GM12878 (cell line): ENCODE measurements at regions not wholly inside any gene's neighbourhood (a gene's known extent, or its start where the extent isn't known, plus 50 kb on each side); places are given as distances from the start of the nearest gene placed in this dataset.

Experiments used
- ATAC-seq: fragments of 200-7000 bp; cut with Tn5 transposase; 3 replicates; pipeline ENCODE4 v1.9.1; 2020; ENCODE audit warnings: mild to moderate bottlenecking, moderate library complexity
- BruUV-seq: library from RNA; stranded (reverse); fragments of 400-500 nt; replicated peaks from 2 replicates; lab custom pipeline; 2021; lab: Mats Ljungman, UMichigan
- CTCF ChIA-PET: fragments of 300-600 bp; sonication (Branson Sonifier 250); formaldehyde crosslinking; extraction: SDS; loops from one replicate; lab custom pipeline; 2021; ENCODE audit warnings: inconsistent platforms; lab: Yijun Ruan, JAX
- POLR2A ChIA-PET: fragments of 350-600 bp; formaldehyde crosslinking; extraction: SDS; loops from one replicate; lab custom pipeline; 2021; ENCODE audit warnings: inconsistent platforms; lab: Charles Lee
- RAD21 ChIA-PET: fragments of 300-600 bp; sonication (Branson Sonifier 250); formaldehyde crosslinking; loops from one replicate; lab custom pipeline; 2023; ENCODE audit warnings: antibody characterized with exemption; ENCODE audit not compliant: unreplicated experiment; lab: Charles Lee
- SMC1A ChIA-PET: fragments of 300-600 bp; sonication (Branson Sonifier 250); formaldehyde crosslinking; loops from one replicate; lab custom pipeline; 2023; ENCODE audit not compliant: unreplicated experiment, uncharacterized antibody; lab: Charles Lee
- DNase-seq: peaks from one replicate; pipeline ENCODE4 v3.0.0-alpha.2; 2011; ENCODE audit warnings: low read depth, low spot score
- FAIRE-seq: peaks from 3 replicates; lab custom pipeline; 2011; peaks lifted over from hg19 to GRCh38; lab: Jason Lieb, UNC
- H2AFZ ChIP-seq: 2 replicates; pipeline ENCODE4 v1.6.0; 2011; ENCODE audit warnings: low read depth, low read length, control low read depth; ENCODE audit not compliant: control insufficient read depth
- H3K27ac ChIP-seq: 2 replicates; pipeline ENCODE4 v1.5.1; 2011; ENCODE audit warnings: control low read depth; ENCODE audit not compliant: control insufficient read depth, insufficient read depth
- H3K27me3 ChIP-seq, 2 experiments: replicated peaks in 1 of 2; 2 replicates each; pipeline versions ENCODE4 v1.6.0 to v1.6.1; 2011; ENCODE audit warnings: low read length in 1 of 2; ENCODE audit not compliant: control insufficient read depth in 2 of 2, insufficient read depth in 2 of 2
- H3K36me3 ChIP-seq, 2 experiments: 2 replicates each; pipeline ENCODE4 v1.5.1; 2011; ENCODE audit warnings: low read length in 1 of 2; ENCODE audit not compliant: control insufficient read depth in 2 of 2, insufficient read depth in 2 of 2
- H3K4me1 ChIP-seq: 2 replicates; pipeline ENCODE4 v1.6.1; 2011; ENCODE audit warnings: mild to moderate bottlenecking, low read length, moderate library complexity, mixed read lengths; ENCODE audit not compliant: control insufficient read depth, insufficient read depth
- H3K4me2 ChIP-seq: 2 replicates; pipeline ENCODE4 v1.6.0; 2011; ENCODE audit warnings: control low read depth; ENCODE audit not compliant: control insufficient read depth, insufficient read depth
- H3K4me3 ChIP-seq: fragments of 200-600 bp; sonication (generic); 2 replicates; pipeline ENCODE4 v1.5.1; 2016
- H3K79me2 ChIP-seq: 2 replicates; pipeline ENCODE4 v1.6.0; 2011; ENCODE audit warnings: low read length; ENCODE audit not compliant: control insufficient read depth, insufficient read depth
- H3K9ac ChIP-seq: 2 replicates; pipeline ENCODE4 v1.8.0; 2011; ENCODE audit warnings: low read length, control low read depth, mixed read lengths; ENCODE audit not compliant: control insufficient read depth, insufficient read depth
- H3K9me3 ChIP-seq: replicated peaks from 3 replicates; pipeline ENCODE4 v1.5.1; 2011; ENCODE audit warnings: mild to moderate bottlenecking, low read length; ENCODE audit not compliant: control insufficient read depth, insufficient read depth
- H4K20me1 ChIP-seq: 2 replicates; pipeline ENCODE4 v1.6.0; 2011; ENCODE audit not compliant: control insufficient read depth, insufficient read depth
- MEF2B ChIP-seq: fragments of 450-650 bp; IDR thresholded peaks from 2 replicates; pipeline ENCODE4 v1.6.1; 2018; ENCODE audit warnings: mild to moderate bottlenecking, moderate library complexity; ENCODE audit not compliant: partially characterized antibody, poor library complexity, severe bottlenecking
- NFYA ChIP-seq: IDR thresholded peaks from 2 replicates; pipeline ENCODE4 v1.6.1; 2011; ENCODE audit warnings: low read depth, mild to moderate bottlenecking, low read length, improper control_type of control experiment, borderline replicate concordance
- NR2C2 ChIP-seq: IDR thresholded peaks from 2 replicates; pipeline ENCODE4 v1.6.1; 2011; ENCODE audit warnings: borderline replicate concordance, low read depth; ENCODE audit not compliant: control insufficient read depth, insufficient read length
- RB1 ChIP-seq: fragments of 450-650 bp; formaldehyde crosslinking; IDR thresholded peaks from 2 replicates; pipeline ENCODE4 v1.6.1; 2017; ENCODE audit warnings: mild to moderate bottlenecking, borderline replicate concordance
- ZNF592 ChIP-seq: fragments of 450-650 bp; IDR thresholded peaks from 2 replicates; pipeline ENCODE4 v1.6.1; 2017; ENCODE audit warnings: mild to moderate bottlenecking, moderate library complexity
- WGBS: methylation state at CpG from one replicate; pipeline ENCODE4 v1.1.6; 2016; ENCODE audit warnings: low lambda C conversion rate; ENCODE audit not compliant: insufficient replicate concordance, insufficient coverage; ENCODE audit errors: missing lambda C conversion rate; 5-methylcytosine and 5-hydroxymethylcytosine counted together
- in situ Hi-C: fragments of 300-500 bp; cut with MboI; formaldehyde crosslinking; loops from 9 replicates; pipeline ENCODE4 v1.14.3; 2018; ENCODE audit warnings: mixed read lengths
- intact Hi-C: fragments of 100-400 bp; cut with micrococcal nuclease; formaldehyde crosslinking; loops from one replicate; pipeline ENCODE4 v1.14.2; 2022; ENCODE audit not compliant: unreplicated experiment

GRCh38 chr2:8118940-8119781 lies 562.7 kb upstream of the ID2 start:
- Histone ChIP-seq H3K27ac (no peak overlapping the region), H3K4me3 (no peak overlapping the region), H3K36me3 (no peaks in the 10 kb centered on the region), H4K20me1 (no peaks in the 10 kb centered on the region), H3K79me2 (no peaks in the 10 kb centered on the region), H3K9me3 (no peaks in the 10 kb centered on the region), H3K9ac (no peak overlapping the region), H3K4me2 (no peak overlapping the region), H3K27me3 (no peaks in the 10 kb centered on the region), H3K4me1 (peaks cover 11% of the 10 kb centered on the region), H2AFZ (no peak overlapping the region)
- WGBS: 58% methylated on average over 14 of the region's 14 CpGs
- ATAC-seq: no peak
- no peak for TF ChIP-seq NFYA
- no peak for TF ChIP-seq NR2C2
- in situ Hi-C loops: no loop called here
- ChIA-PET CTCF (no interaction called here), SMC1A (interaction anchor here (0.8 to 1.2 kb wide), 4 partner anchors 23 to 327 kb away, joined by 3 read pairs; no protein-coding TSS in a partner anchor), POLR2A (interaction anchor here (0.6 kb wide), 1 partner anchor 185 kb away, joined by 4 read pairs; no protein-coding TSS in a partner anchor), RAD21 (no interaction called here)
- intact Hi-C loops: no loop called here
- peak; percentile 27 for FAIRE-seq
- no TSS peak for BruUV-seq
- DNase-seq: no peak

- Histone ChIP-seq H3K9me3 (no peaks in the 10 kb centered on the region), H3K27me3 (no peaks in the 10 kb centered on the region), H3K79me2 (no peaks in the 10 kb centered on the region), H3K9ac (no peak overlapping the region), H3K27ac (no peak overlapping the region), H2AFZ (0 out of 2 replicates have a peak overlapping the region, but pooled peaks have one; percentile 9), H3K36me3 (no peaks in the 10 kb centered on the region), H3K4me3 (no peak overlapping the region), H3K4me1 (peaks cover 11% of the 10 kb centered on the region), H3K4me2 (no peak overlapping the region), H4K20me1 (no peaks in the 10 kb centered on the region)
- ChIA-PET SMC1A (interaction anchor here (0.8 to 2.6 kb wide), 8 partner anchors 12 to 327 kb away, joined by 3 to 6 read pairs (median 3); no protein-coding TSS in a partner anchor), RAD21 (interaction anchor here (0.8 to 1.2 kb wide), 3 partner anchors 40 to 158 kb away, joined by 3 to 5 read pairs (median 3); no protein-coding TSS in a partner anchor), CTCF (interaction anchor here (0.7 kb wide), 1 partner anchor 193 kb away, joined by 3 read pairs; no protein-coding TSS in a partner anchor), POLR2A (no interaction called here)
- 32% methylated on average over 9 of the region's 9 CpGs for WGBS
- BruUV-seq: no TSS peak
- ATAC-seq (peak; percentile 7), DNase-seq (peak; percentile 4), FAIRE-seq (peak; percentile 68)
- in situ Hi-C loops (no loop called here), intact Hi-C loops (no loop called here)
- TF ChIP-seq ZNF592 (no peak), RB1 (no peak), MEF2B (peak; percentile 41)
Observed at GRCh38 chr2:8119782-8120505, 561.9 kb upstream of the ID2 start.
